ENCODE measurements at regions not wholly inside any gene's neighbourhood (a gene's known extent, or its start where the extent isn't known, plus 50 kb on each side); places are given as distances from the start of the nearest gene placed in this dataset.

- Histone ChIP-seq H3K4me3 (ENCODE audit: low read length) (no peak overlapping the region), H3K4me1 (ENCODE audit: control insufficient read depth, insufficient read depth, low read length) (peaks cover 9% of the 10 kb centered on the region), H3K36me3 (ENCODE audit: control insufficient read depth, insufficient read depth, low read length) (no peaks in the 10 kb centered on the region), H3K9ac (ENCODE audit: low read length) (no peak overlapping the region), H3K27me3 (ENCODE audit: control insufficient read depth, insufficient read depth, low read length) (no peaks in the 10 kb centered on the region), H3K9me3 (ENCODE audit: control insufficient read depth, low read length) (no peaks in the 10 kb centered on the region)
These were observed 438.3 kb downstream of the UTRN start for GRCh38 chr6:144723431-144723830.

GRCh38 chr6:144724818-144725217, 439.7 kb downstream of the UTRN start:
- Histone ChIP-seq H3K4me3 (ENCODE audit: low read length) (no peak overlapping the region), H3K4me1 (ENCODE audit: control insufficient read depth, insufficient read depth, low read length) (peaks cover 9% of the 10 kb centered on the region), H3K36me3 (ENCODE audit: control insufficient read depth, insufficient read depth, low read length) (no peaks in the 10 kb centered on the region)

GRCh38 chr6:144725736-144726522, 440.8 kb downstream of the UTRN start:
- Histone ChIP-seq H3K9me3 (ENCODE audit: control insufficient read depth, low read length) (no peaks in the 10 kb centered on the region), H3K27me3 (ENCODE audit: control insufficient read depth, insufficient read depth, low read length) (no peaks in the 10 kb centered on the region), H3K4me1 (ENCODE audit: control insufficient read depth, insufficient read depth, low read length) (peaks cover 9% of the 10 kb centered on the region), H3K36me3 (ENCODE audit: control insufficient read depth, insufficient read depth, low read length) (no peaks in the 10 kb centered on the region), H3K4me3 (ENCODE audit: low read length) (no peak overlapping the region), H3K9ac (ENCODE audit: low read length) (no peak overlapping the region)

More at GRCh38 chr6:144724818-144725217, 439.7 kb downstream of the UTRN start:
- H3K9me3 ChIP-seq (ENCODE audit: control insufficient read depth, low read length), result no peaks in the 10 kb centered on the region
- no peaks in the 10 kb centered on the region for H3K27me3 ChIP-seq (ENCODE audit: control insufficient read depth, insufficient read depth, low read length)
- no peak overlapping the region for H3K9ac ChIP-seq (ENCODE audit: low read length)

- Histone ChIP-seq H3K27me3 (ENCODE audit: control insufficient read depth, insufficient read depth, low read length) (no peaks in the 10 kb centered on the region), H3K4me1 (ENCODE audit: control insufficient read depth, insufficient read depth, low read length) (peaks cover 9% of the 10 kb centered on the region), H3K36me3 (ENCODE audit: control insufficient read depth, insufficient read depth, low read length) (no peaks in the 10 kb centered on the region), H3K4me3 (ENCODE audit: low read length) (no peak overlapping the region), H3K9ac (ENCODE audit: low read length) (no peak overlapping the region), H3K9me3 (ENCODE audit: control insufficient read depth, low read length) (no peaks in the 10 kb centered on the region)
These were observed 443.7 kb downstream of the UTRN start for GRCh38 chr6:144728804-144729203.

- Histone ChIP-seq H3K27me3 (ENCODE audit: control insufficient read depth, insufficient read depth, low read length) (no peaks in the 10 kb centered on the region), H3K4me1 (ENCODE audit: control insufficient read depth, insufficient read depth, low read length) (peaks cover 9% of the 10 kb centered on the region), H3K36me3 (ENCODE audit: control insufficient read depth, insufficient read depth, low read length) (no peaks in the 10 kb centered on the region), H3K9me3 (ENCODE audit: control insufficient read depth, low read length) (no peaks in the 10 kb centered on the region), H3K4me3 (ENCODE audit: low read length) (no peak overlapping the region), H3K9ac (ENCODE audit: low read length) (no peak overlapping the region)
These were observed 444.4 kb downstream of the UTRN start for GRCh38 chr6:144729502-144729901.

GRCh38 chr6:144730088-144730645, 445.0 kb downstream of the UTRN start:
- Histone ChIP-seq H3K27me3 (ENCODE audit: control insufficient read depth, insufficient read depth, low read length) (no peaks in the 10 kb centered on the region), H3K4me3 (ENCODE audit: low read length) (no peak overlapping the region), H3K36me3 (ENCODE audit: control insufficient read depth, insufficient read depth, low read length) (no peaks in the 10 kb centered on the region), H3K9me3 (ENCODE audit: control insufficient read depth, low read length) (no peaks in the 10 kb centered on the region), H3K9ac (ENCODE audit: low read length) (no peak overlapping the region), H3K4me1 (ENCODE audit: control insufficient read depth, insufficient read depth, low read length) (peaks cover 9% of the 10 kb centered on the region)

GRCh38 chr6:144731229-144731628, 446.1 kb downstream of the UTRN start:
- H3K4me1 ChIP-seq (ENCODE audit: control insufficient read depth, insufficient read depth, low read length), result peaks cover under 1% of the 10 kb centered on the region
- H3K27me3 ChIP-seq (ENCODE audit: control insufficient read depth, insufficient read depth, low read length), result no peaks in the 10 kb centered on the region
- no peak overlapping the region for H3K4me3 ChIP-seq (ENCODE audit: low read length)
- no peaks in the 10 kb centered on the region for H3K36me3 ChIP-seq (ENCODE audit: control insufficient read depth, insufficient read depth, low read length)
- no peaks in the 10 kb centered on the region for H3K9me3 ChIP-seq (ENCODE audit: control insufficient read depth, low read length)
- H3K9ac ChIP-seq (ENCODE audit: low read length), result no peak overlapping the region

- no peak overlapping the region for H3K4me3 ChIP-seq (ENCODE audit: low read length)
- H3K36me3 ChIP-seq (ENCODE audit: control insufficient read depth, insufficient read depth, low read length), result no peaks in the 10 kb centered on the region
- no peaks in the 10 kb centered on the region for H3K4me1 ChIP-seq (ENCODE audit: control insufficient read depth, insufficient read depth, low read length)
- no peaks in the 10 kb centered on the region for H3K9me3 ChIP-seq (ENCODE audit: control insufficient read depth, low read length)
- no peak overlapping the region for H3K9ac ChIP-seq (ENCODE audit: low read length)
- H3K27me3 ChIP-seq (ENCODE audit: control insufficient read depth, insufficient read depth, low read length), result no peaks in the 10 kb centered on the region
These were observed 451.6 kb downstream of the UTRN start for GRCh38 chr6:144736763-144737162.

GRCh38 chr6:144737998-144738397, 452.9 kb downstream of the UTRN start:
- Histone ChIP-seq H3K36me3 (ENCODE audit: control insufficient read depth, insufficient read depth, low read length) (no peaks in the 10 kb centered on the region), H3K4me3 (ENCODE audit: low read length) (no peak overlapping the region), H3K9ac (ENCODE audit: low read length) (no peak overlapping the region), H3K9me3 (ENCODE audit: control insufficient read depth, low read length) (no peaks in the 10 kb centered on the region), H3K27me3 (ENCODE audit: control insufficient read depth, insufficient read depth, low read length) (no peaks in the 10 kb centered on the region), H3K4me1 (ENCODE audit: control insufficient read depth, insufficient read depth, low read length) (no peaks in the 10 kb centered on the region)

- no peaks in the 10 kb centered on the region for H3K4me1 ChIP-seq (ENCODE audit: control insufficient read depth, insufficient read depth, low read length)
- H3K9ac ChIP-seq (ENCODE audit: low read length), result no peak overlapping the region
- H3K36me3 ChIP-seq (ENCODE audit: control insufficient read depth, insufficient read depth, low read length), result no peaks in the 10 kb centered on the region
- no peaks in the 10 kb centered on the region for H3K9me3 ChIP-seq (ENCODE audit: control insufficient read depth, low read length)
- no peaks in the 10 kb centered on the region for H3K27me3 ChIP-seq (ENCODE audit: control insufficient read depth, insufficient read depth, low read length)
- H3K4me3 ChIP-seq (ENCODE audit: low read length), result no peak overlapping the region
These were observed 454.7 kb downstream of the UTRN start for GRCh38 chr6:144739873-144740272.

GRCh38 chr6:144741659-144742058, 456.5 kb downstream of the UTRN start:
- Histone ChIP-seq H3K36me3 (ENCODE audit: control insufficient read depth, insufficient read depth, low read length) (no peaks in the 10 kb centered on the region), H3K4me3 (ENCODE audit: low read length) (no peak overlapping the region), H3K9me3 (ENCODE audit: control insufficient read depth, low read length) (no peaks in the 10 kb centered on the region), H3K27me3 (ENCODE audit: control insufficient read depth, insufficient read depth, low read length) (no peaks in the 10 kb centered on the region), H3K4me1 (ENCODE audit: control insufficient read depth, insufficient read depth, low read length) (no peaks in the 10 kb centered on the region), H3K9ac (ENCODE audit: low read length) (no peak overlapping the region)

- Histone ChIP-seq H3K4me3 (ENCODE audit: low read length) (no peak overlapping the region), H3K27me3 (ENCODE audit: control insufficient read depth, insufficient read depth, low read length) (no peaks in the 10 kb centered on the region), H3K9ac (ENCODE audit: low read length) (no peak overlapping the region), H3K4me1 (ENCODE audit: control insufficient read depth, insufficient read depth, low read length) (no peaks in the 10 kb centered on the region), H3K9me3 (ENCODE audit: control insufficient read depth, low read length) (no peaks in the 10 kb centered on the region), H3K36me3 (ENCODE audit: control insufficient read depth, insufficient read depth, low read length) (no peaks in the 10 kb centered on the region)
These were observed 457.6 kb downstream of the UTRN start for GRCh38 chr6:144742779-144743178.

Measured in mucosa of stomach (tissue), 1 donor.